Tibial nerve (tissue), 4 donors: ENCODE measurements at regions not wholly inside any gene's neighbourhood (a gene's known extent, or its start where the extent isn't known, plus 50 kb on each side); places are given as distances from the start of the nearest gene placed in this dataset.

Experiments used
- EP300 ChIP-seq, 2 donors: sonication (generic); formaldehyde crosslinking; IDR thresholded peaks; one replicate each; pipeline ENCODE4 v1.6.1; 2017; ENCODE audit warnings: antibody characterized with exemption in 2 of 2, mild to moderate bottlenecking in 1 of 2
- TF ChIP-seq, protein P1 (sequence below), 5 experiments: fragments of 200-600 bp in 3 of 5; fragments of 450-650 bp in 2 of 5; sonication (generic) in 3 of 5; IDR thresholded peaks; one replicate each; pipeline ENCODE4 v1.5.1; 2016 to 2019; ENCODE audit warnings: antibody characterized with exemption in 5 of 5, mild to moderate bottlenecking in 3 of 5, moderate library complexity in 2 of 5

DNA sequence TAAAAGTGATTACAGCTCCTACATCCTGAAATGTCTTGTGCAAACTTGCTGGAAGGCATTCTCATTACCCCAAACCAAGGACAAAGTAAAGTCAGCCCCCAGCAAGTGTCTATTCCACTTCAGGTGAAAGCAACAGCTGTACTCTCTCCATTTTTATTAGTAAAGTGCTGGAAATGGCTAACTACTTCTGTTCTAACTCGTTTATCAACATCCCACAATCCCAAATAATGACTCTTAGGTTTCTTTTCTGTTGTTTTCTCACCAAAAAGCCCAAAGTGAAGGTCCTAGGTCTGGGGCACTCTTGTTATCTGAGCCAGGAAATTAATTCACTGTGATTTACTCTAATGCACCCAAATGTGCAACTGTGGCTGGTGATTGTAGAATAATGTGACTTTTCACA, 105.7 kb downstream of the LRRC30 start:
- TF ChIP-seq, protein P1, sequence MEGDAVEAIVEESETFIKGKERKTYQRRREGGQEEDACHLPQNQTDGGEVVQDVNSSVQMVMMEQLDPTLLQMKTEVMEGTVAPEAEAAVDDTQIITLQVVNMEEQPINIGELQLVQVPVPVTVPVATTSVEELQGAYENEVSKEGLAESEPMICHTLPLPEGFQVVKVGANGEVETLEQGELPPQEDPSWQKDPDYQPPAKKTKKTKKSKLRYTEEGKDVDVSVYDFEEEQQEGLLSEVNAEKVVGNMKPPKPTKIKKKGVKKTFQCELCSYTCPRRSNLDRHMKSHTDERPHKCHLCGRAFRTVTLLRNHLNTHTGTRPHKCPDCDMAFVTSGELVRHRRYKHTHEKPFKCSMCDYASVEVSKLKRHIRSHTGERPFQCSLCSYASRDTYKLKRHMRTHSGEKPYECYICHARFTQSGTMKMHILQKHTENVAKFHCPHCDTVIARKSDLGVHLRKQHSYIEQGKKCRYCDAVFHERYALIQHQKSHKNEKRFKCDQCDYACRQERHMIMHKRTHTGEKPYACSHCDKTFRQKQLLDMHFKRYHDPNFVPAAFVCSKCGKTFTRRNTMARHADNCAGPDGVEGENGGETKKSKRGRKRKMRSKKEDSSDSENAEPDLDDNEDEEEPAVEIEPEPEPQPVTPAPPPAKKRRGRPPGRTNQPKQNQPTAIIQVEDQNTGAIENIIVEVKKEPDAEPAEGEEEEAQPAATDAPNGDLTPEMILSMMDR (IDR thresholded peaks at IDR 0.05): no peak
- TF ChIP-seq EP300 (IDR thresholded peaks at IDR 0.05): no peak
